ENCODE measurements at regions not wholly inside any gene's neighbourhood (a gene's known extent, or its start where the extent isn't known, plus 50 kb on each side); places are given as distances from the start of the nearest gene placed in this dataset.

GRCh38 chr5:98173334-98173733, 600.1 kb upstream of the RGMB start:
- Histone ChIP-seq H4K20me1 (ENCODE audit: insufficient read depth) (no peaks in the 10 kb centered on the region), H2AFZ (ENCODE audit: low read depth) (no peak overlapping the region), H3K27ac (no peak overlapping the region), H3K4me1 (ENCODE audit: low read depth, poor library complexity, severe bottlenecking) (no peaks in the 10 kb centered on the region), H3K36me3 (ENCODE audit: insufficient read depth) (no peaks in the 10 kb centered on the region), H3K4me3 (IDR thresholded peaks at IDR 0.05; ENCODE audit: insufficient read depth, low read depth, low read length) (no peak overlapping the region), H3K4me2 (no peak overlapping the region), H3K79me2 (ENCODE audit: insufficient read depth, low read depth) (no peaks in the 10 kb centered on the region), H3K27me3 (ENCODE audit: insufficient read depth, low read depth) (no peaks in the 10 kb centered on the region), H3K9ac (no peak overlapping the region)
- TF ChIP-seq, protein P1, sequence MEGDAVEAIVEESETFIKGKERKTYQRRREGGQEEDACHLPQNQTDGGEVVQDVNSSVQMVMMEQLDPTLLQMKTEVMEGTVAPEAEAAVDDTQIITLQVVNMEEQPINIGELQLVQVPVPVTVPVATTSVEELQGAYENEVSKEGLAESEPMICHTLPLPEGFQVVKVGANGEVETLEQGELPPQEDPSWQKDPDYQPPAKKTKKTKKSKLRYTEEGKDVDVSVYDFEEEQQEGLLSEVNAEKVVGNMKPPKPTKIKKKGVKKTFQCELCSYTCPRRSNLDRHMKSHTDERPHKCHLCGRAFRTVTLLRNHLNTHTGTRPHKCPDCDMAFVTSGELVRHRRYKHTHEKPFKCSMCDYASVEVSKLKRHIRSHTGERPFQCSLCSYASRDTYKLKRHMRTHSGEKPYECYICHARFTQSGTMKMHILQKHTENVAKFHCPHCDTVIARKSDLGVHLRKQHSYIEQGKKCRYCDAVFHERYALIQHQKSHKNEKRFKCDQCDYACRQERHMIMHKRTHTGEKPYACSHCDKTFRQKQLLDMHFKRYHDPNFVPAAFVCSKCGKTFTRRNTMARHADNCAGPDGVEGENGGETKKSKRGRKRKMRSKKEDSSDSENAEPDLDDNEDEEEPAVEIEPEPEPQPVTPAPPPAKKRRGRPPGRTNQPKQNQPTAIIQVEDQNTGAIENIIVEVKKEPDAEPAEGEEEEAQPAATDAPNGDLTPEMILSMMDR (conservative IDR thresholded peaks at IDR 0.05; ENCODE audit: low read depth, low read length), result no peak

- no peak overlapping the region for H3K4me2 ChIP-seq
- TF ChIP-seq, protein P1 (conservative IDR thresholded peaks at IDR 0.05; ENCODE audit: low read depth, low read length), result no peak
- H3K4me3 ChIP-seq (IDR thresholded peaks at IDR 0.05; ENCODE audit: insufficient read depth, low read depth, low read length), result no peak overlapping the region
- H4K20me1 ChIP-seq (ENCODE audit: insufficient read depth), result no peaks in the 10 kb centered on the region
- no peaks in the 10 kb centered on the region for H3K79me2 ChIP-seq (ENCODE audit: insufficient read depth, low read depth)
- H3K4me1 ChIP-seq (ENCODE audit: low read depth, poor library complexity, severe bottlenecking), result no peaks in the 10 kb centered on the region
- H3K9ac ChIP-seq, result no peak overlapping the region
- no peak overlapping the region for H3K27ac ChIP-seq
- no peaks in the 10 kb centered on the region for H3K27me3 ChIP-seq (ENCODE audit: insufficient read depth, low read depth)
- H2AFZ ChIP-seq (ENCODE audit: low read depth), result no peak overlapping the region
- no peaks in the 10 kb centered on the region for H3K36me3 ChIP-seq (ENCODE audit: insufficient read depth)
These were observed 598.0 kb upstream of the RGMB start for GRCh38 chr5:98175474-98175873.

- Histone ChIP-seq H3K4me1 (ENCODE audit: low read depth, poor library complexity, severe bottlenecking) (no peaks in the 10 kb centered on the region), H4K20me1 (ENCODE audit: insufficient read depth) (no peaks in the 10 kb centered on the region), H3K4me3 (IDR thresholded peaks at IDR 0.05; ENCODE audit: insufficient read depth, low read depth, low read length) (no peak overlapping the region), H3K9ac (no peak overlapping the region), H3K79me2 (ENCODE audit: insufficient read depth, low read depth) (no peaks in the 10 kb centered on the region), H2AFZ (ENCODE audit: low read depth) (no peak overlapping the region), H3K4me2 (no peak overlapping the region), H3K27me3 (ENCODE audit: insufficient read depth, low read depth) (no peaks in the 10 kb centered on the region), H3K27ac (no peak overlapping the region), H3K36me3 (ENCODE audit: insufficient read depth) (no peaks in the 10 kb centered on the region)
- TF ChIP-seq, protein P1 (conservative IDR thresholded peaks at IDR 0.05; ENCODE audit: low read depth, low read length), result no peak
These were observed 593.4 kb upstream of the RGMB start for GRCh38 chr5:98179791-98180755.

DNA sequence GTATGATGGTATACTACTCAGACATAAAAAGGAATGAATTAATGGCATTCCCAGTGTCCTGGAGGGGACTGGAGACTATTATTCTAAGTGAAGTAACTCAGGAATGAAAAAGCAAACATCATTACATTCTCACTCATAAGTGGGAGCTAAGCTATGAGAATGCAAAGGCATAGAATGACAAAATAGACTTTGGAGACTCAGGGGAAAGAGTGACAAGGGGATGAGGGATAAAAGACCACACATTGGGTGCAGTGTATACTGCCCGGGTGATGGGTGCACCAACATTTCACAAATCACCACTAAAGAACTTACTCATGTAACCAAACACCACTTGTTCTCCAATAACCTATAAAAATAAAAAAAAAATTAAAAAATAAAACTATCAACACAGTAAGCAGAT, 587.3 kb upstream of the RGMB start:
- Histone ChIP-seq H3K79me2 (ENCODE audit: insufficient read depth, low read depth) (no peaks in the 10 kb centered on the region), H3K9ac (no peak overlapping the region), H4K20me1 (ENCODE audit: insufficient read depth) (no peaks in the 10 kb centered on the region), H3K36me3 (ENCODE audit: insufficient read depth) (no peaks in the 10 kb centered on the region), H2AFZ (ENCODE audit: low read depth) (no peak overlapping the region), H3K4me1 (ENCODE audit: low read depth, poor library complexity, severe bottlenecking) (no peaks in the 10 kb centered on the region), H3K27ac (no peak overlapping the region), H3K4me3 (IDR thresholded peaks at IDR 0.05; ENCODE audit: insufficient read depth, low read depth, low read length) (no peak overlapping the region), H3K27me3 (ENCODE audit: insufficient read depth, low read depth) (no peaks in the 10 kb centered on the region), H3K4me2 (no peak overlapping the region)
- TF ChIP-seq, protein P1 (conservative IDR thresholded peaks at IDR 0.05; ENCODE audit: low read depth, low read length), result no peak

All from KMS-11 (cell line).